K562 (cell line): ENCODE measurements at regions not wholly inside any gene's neighbourhood (a gene's known extent, or its start where the extent isn't known, plus 50 kb on each side); places are given as distances from the start of the nearest gene placed in this dataset.

Experiments
- ATAC-seq: fragments of 200-7000 bp; cut with Tn5 transposase; 3 replicates; pipeline ENCODE4 v1.9.1; 2020; ENCODE audit warnings: moderate library complexity
- BruUV-seq: library from RNA; stranded (reverse); fragments of 400-500 nt; replicated peaks from 2 replicates; lab custom pipeline; 2021; lab: Mats Ljungman, UMichigan
- CTCF ChIA-PET: fragments of 300-600 bp; formaldehyde crosslinking; extraction: SDS; loops from one replicate; lab custom pipeline; 2021; ENCODE audit warnings: low intra/inter-chr PET ratio; lab: Yijun Ruan, JAX
- POLR2A ChIA-PET: fragments of 300-600, 350-650 bp; sonication (Branson Sonifier 250); formaldehyde crosslinking; extraction: SDS; loops from one replicate; lab custom pipeline; 2021; ENCODE audit warnings: antibody characterized with exemption, inconsistent platforms; lab: Yijun Ruan, JAX
- DNase-seq, 4 experiments: peaks; one replicate each; pipeline versions ENCODE4 v3.0.0 to v3.0.0-alpha.2; 2011 to 2018; ENCODE audit warnings: low spot score in 3 of 4, mixed read lengths in 3 of 4; ENCODE audit errors: extremely low read depth in 1 of 4
- FAIRE-seq: peaks from 2 replicates; lab custom pipeline; 2011; peaks lifted over from hg19 to GRCh38; lab: Jason Lieb, UNC
- H2AFZ ChIP-seq: 2 replicates; pipeline ENCODE4 v1.6.0; 2011; ENCODE audit warnings: low read depth, low read length, control low read depth, inconsistent platforms
- H3K27ac ChIP-seq: fragments of 200-600 bp; 3 replicates; pipeline ENCODE4 v1.8.0; 2011; ENCODE audit warnings: low read depth, mild to moderate bottlenecking, control low read depth, inconsistent platforms, low read length, moderate library complexity, mixed read lengths; ENCODE audit errors: extremely low read depth
- H3K27me3 ChIP-seq, 2 experiments: fragments of 300-600 bp in 1 of 2; 2 replicates in 1 of 2; 3 replicates in 1 of 2; pipeline versions ENCODE4 v1.6.0 to v1.8.0; 2011; ENCODE audit warnings: inconsistent platforms in 2 of 2, low read length in 2 of 2, mild to moderate bottlenecking in 1 of 2, mixed read lengths in 1 of 2, moderate library complexity in 1 of 2; ENCODE audit not compliant: control insufficient read depth in 2 of 2, insufficient read depth in 2 of 2
- H3K36me3 ChIP-seq: fragments of 300-600 bp; 3 replicates; pipeline ENCODE4 v1.8.0; 2011; ENCODE audit warnings: mild to moderate bottlenecking, low read length, inconsistent platforms; ENCODE audit not compliant: control insufficient read depth, insufficient read depth
- H3K4me1 ChIP-seq, 2 experiments: fragments of 200-600 bp in 1 of 2; replicated peaks in 1 of 2; 2 replicates in 1 of 2; 3 replicates in 1 of 2; pipeline versions ENCODE4 v1.5.1 to v1.8.0; 2011; ENCODE audit warnings: inconsistent platforms in 2 of 2, low read length in 2 of 2, mild to moderate bottlenecking in 1 of 2, mixed read lengths in 1 of 2, moderate library complexity in 1 of 2; ENCODE audit not compliant: control insufficient read depth in 2 of 2, insufficient read depth in 2 of 2
- H3K4me2 ChIP-seq: 2 replicates; pipeline ENCODE4 v1.6.1; 2011; ENCODE audit warnings: low read length, control low read depth, inconsistent platforms, mixed read lengths; ENCODE audit not compliant: insufficient read depth
- H3K4me3 ChIP-seq: fragments of 200-600 bp; sonication (generic), shearing (Covaris generic); 2 replicates; pipeline ENCODE4 v1.5.1; 2016; ENCODE audit warnings: control low read depth, inconsistent platforms
- H3K79me2 ChIP-seq: fragments of 200-600 bp; 3 replicates; pipeline ENCODE4 v1.8.0; 2011; ENCODE audit warnings: low read length, inconsistent platforms; ENCODE audit not compliant: control insufficient read depth, insufficient read depth
- H3K9ac ChIP-seq, 2 experiments: 2 replicates each; pipeline versions ENCODE4 v1.6.0 to v1.6.1; 2011; ENCODE audit warnings: low read depth in 2 of 2, low read length in 2 of 2, control low read depth in 1 of 2, inconsistent platforms in 1 of 2, mild to moderate bottlenecking in 1 of 2, mixed read lengths in 1 of 2; ENCODE audit not compliant: insufficient read depth in 1 of 2
- H3K9me1 ChIP-seq: one replicate; pipeline ENCODE4 v1.6.0; 2011; ENCODE audit warnings: inconsistent platforms, mild to moderate bottlenecking, low read length, moderate library complexity; ENCODE audit not compliant: control insufficient read depth, insufficient read depth
- H3K9me3 ChIP-seq: replicated peaks from 2 replicates; pipeline ENCODE4 v1.5.1; 2011; ENCODE audit warnings: low read depth, low read length, inconsistent platforms; ENCODE audit not compliant: control insufficient read depth, insufficient read depth
- H4K20me1 ChIP-seq: replicated peaks from 2 replicates; pipeline ENCODE4 v1.6.1; 2011; ENCODE audit warnings: low read length, inconsistent platforms, mixed read lengths; ENCODE audit not compliant: control insufficient read depth, insufficient read depth
- BHLHE40 ChIP-seq: IDR thresholded peaks from 2 replicates; pipeline ENCODE4 v1.6.1; 2011; ENCODE audit warnings: low read length, improper control_type of control experiment
- ELF1 ChIP-seq: fragments of 200-800 bp; sonication (Bioruptor generic); IDR thresholded peaks from 2 replicates; pipeline ENCODE4 v1.6.1; 2016; ENCODE audit warnings: missing genetic modification characterization, missing compliant biosample characterization
- ELK3 ChIP-seq: fragments of 450-650 bp; formaldehyde crosslinking; IDR thresholded peaks from 2 replicates; pipeline ENCODE4 v1.4.0; 2020; ENCODE audit warnings: mild to moderate bottlenecking
- EP300 ChIP-seq: IDR thresholded peaks from 2 replicates; pipeline ENCODE4 v1.6.1; 2012; ENCODE audit warnings: low read length, improper control_type of control experiment
- ETV5 ChIP-seq: sonication (generic); formaldehyde crosslinking; IDR thresholded peaks from 2 replicates; pipeline ENCODE4 v1.4.0; 2020; ENCODE audit warnings: low read depth, mild to moderate bottlenecking, missing genetic modification reagents
- FOXA1 ChIP-seq: fragments of 450-650 bp; IDR thresholded peaks from 2 replicates; pipeline ENCODE4 v1.6.1; 2016; ENCODE audit warnings: mild to moderate bottlenecking, borderline replicate concordance
- FOXM1 ChIP-seq, 2 experiments: fragments of 450-650 bp in 1 of 2; sonication (generic) in 1 of 2; formaldehyde crosslinking in 1 of 2; IDR thresholded peaks; 2 replicates each; pipeline versions ENCODE4 v1.6.1 to v1.9.0; 2017 to 2022; ENCODE audit warnings: low read depth in 2 of 2, mild to moderate bottlenecking in 2 of 2, missing genetic modification reagents in 1 of 2, moderate library complexity in 1 of 2
- KDM4B ChIP-seq, 2 experiments: fragments of 450-650 bp in 1 of 2; sonication (generic) in 1 of 2; IDR thresholded peaks; 2 replicates each; pipeline ENCODE4 v1.6.1; 2016 to 2017; ENCODE audit warnings: borderline replicate concordance in 2 of 2, antibody characterized with exemption in 1 of 2, low read depth in 1 of 2, mild to moderate bottlenecking in 1 of 2
- POLR3A ChIP-seq: IDR thresholded peaks from 2 replicates; pipeline ENCODE4 v1.6.1; 2011; ENCODE audit warnings: borderline replicate concordance, mild to moderate bottlenecking, moderate library complexity; ENCODE audit not compliant: insufficient read length, insufficient read depth; ENCODE audit errors: extremely low read depth
- SIN3B ChIP-seq: fragments of 450-650 bp; IDR thresholded peaks from 2 replicates; pipeline ENCODE4 v1.6.1; 2017; ENCODE audit warnings: low read depth, mild to moderate bottlenecking, moderate library complexity
- SRSF3 ChIP-seq: fragments of 200-400 bp; formaldehyde crosslinking; IDR thresholded peaks from 2 replicates; pipeline ENCODE4 v1.6.1; 2016; ENCODE audit warnings: mild to moderate bottlenecking, low read length, moderate library complexity; ENCODE audit not compliant: insufficient read depth
- ZEB2 ChIP-seq: fragments of 450-650 bp; IDR thresholded peaks from 2 replicates; pipeline ENCODE4 v1.6.1; 2016
- ZNF133 ChIP-seq: fragments of 250-450 bp; sonication (Bioruptor Pico); IDR thresholded peaks from 2 replicates; pipeline ENCODE4 v1.4.0; 2020; ENCODE audit warnings: mild to moderate bottlenecking
- ZNF280A ChIP-seq: fragments of 450-650 bp; IDR thresholded peaks from 2 replicates; pipeline ENCODE4 v1.6.1; 2018; ENCODE audit warnings: mild to moderate bottlenecking, low read depth; ENCODE audit not compliant: partially characterized antibody
- WGBS: fragments of 100-300 bp; shearing (Covaris generic); methylation state at CpG from one replicate; pipeline ENCODE4 v1.1.6; 2016; ENCODE audit warnings: low coverage, mixed read lengths; ENCODE audit not compliant: insufficient coverage; ENCODE audit errors: missing lambda C conversion rate; 5-methylcytosine and 5-hydroxymethylcytosine counted together
- in situ Hi-C: fragments of 300-500 bp; cut with MboI; formaldehyde crosslinking; loops from 4 replicates; pipeline ENCODE4 v1.15.0; 2018; ENCODE audit warnings: inconsistent platforms, mixed read lengths
- intact Hi-C: fragments of 100-400 bp; cut with micrococcal nuclease; formaldehyde crosslinking; loops from 2 replicates; pipeline ENCODE4 v1.14.2; 2022
- TF ChIP-seq, protein P1 (sequence below): sonication (generic); formaldehyde crosslinking; IDR thresholded peaks from 2 replicates; pipeline ENCODE4 v1.8.0; 2022; ENCODE audit warnings: mild to moderate bottlenecking, missing genetic modification reagents

- TF ChIP-seq POLR3A (no peak), SIN3B (no peak), ZEB2 (no peak), ELF1 (tag) (no peak), ZNF280A (no peak)
These were observed 330.9 kb downstream of the DCHS2 start (continued) for GRCh38 chr4:154160519-154161301.

DNA sequence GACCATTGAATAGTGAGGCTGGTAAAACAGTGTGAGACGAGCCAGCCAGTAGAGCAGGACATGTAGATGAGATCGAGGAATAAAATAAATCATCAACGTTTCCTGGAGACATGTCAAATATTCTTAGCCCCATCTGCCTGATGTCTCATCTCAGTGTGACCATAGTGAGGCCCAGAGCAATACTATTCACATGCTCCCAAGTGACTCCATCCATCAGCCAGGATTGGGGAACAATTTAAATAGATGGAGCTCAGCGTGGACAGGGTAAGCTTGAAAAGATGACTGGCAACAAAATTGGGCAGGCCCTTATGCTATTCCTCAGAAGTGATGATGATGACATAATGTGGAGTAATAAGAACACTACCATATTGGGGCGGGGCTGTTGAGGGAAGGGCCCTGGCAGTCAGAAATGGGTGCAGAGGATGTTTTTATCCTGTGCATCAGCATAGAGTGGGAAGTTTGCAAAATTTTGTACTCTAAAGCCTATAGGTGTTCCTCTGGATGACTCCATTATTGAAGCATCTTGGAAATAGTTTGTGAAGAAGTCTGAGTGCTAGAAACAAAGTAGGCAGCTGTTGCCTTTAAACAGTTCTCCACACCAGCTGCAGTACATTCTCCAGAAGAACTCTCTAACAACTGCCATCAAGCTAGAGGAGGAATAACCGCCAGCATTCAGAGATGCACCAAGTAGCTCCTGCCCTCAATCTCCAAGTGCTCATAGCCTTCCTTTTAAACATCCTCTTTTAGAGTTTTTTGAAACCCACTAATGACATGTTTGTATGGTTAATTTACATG lies 333.0 kb downstream of the DCHS2 start:
- Histone ChIP-seq H3K79me2 (no peaks in the 10 kb centered on the region), H3K9me1 (no peaks in the 10 kb centered on the region), H3K4me1 (no peaks in the 10 kb centered on the region), H3K36me3 (no peaks in the 10 kb centered on the region), H3K4me2 (no peak overlapping the region), H3K4me3 (no peak overlapping the region), H2AFZ (no peak overlapping the region), H3K9ac (no peak overlapping the region), H3K27ac (no peak overlapping the region), H3K27me3 (0 out of 5 replicates have a peak, but pooled peaks cover 0 to 4% of the 10 kb centered on the region in 2 experiments), H3K9me3 (no peaks in the 10 kb centered on the region), H4K20me1 (no peaks in the 10 kb centered on the region)
- ChIA-PET CTCF (no interaction called here), POLR2A (no interaction called here)
- BruUV-seq = no TSS peak
- intact Hi-C loops (no loop called here), in situ Hi-C loops (no loop called here)
- FAIRE-seq = no peak
- no peak for ATAC-seq
- 0% methylated on average over 6 of the region's 6 CpGs for WGBS
- no peak for DNase-seq
- TF ChIP-seq SRSF3 (no peak), ETV5 (no peak), EP300 (no peak), ZNF133 (CRISPR knock-in tag) (no peak), KDM4B (IDR thresholded peaks at IDR 0.05; ENCODE audit: borderline replicate concordance in 2 of 2, low read depth in 1 of 2) (no peak), ELK3 (CRISPR knock-in tag) (no peak), FOXM1 (IDR thresholded peaks at IDR 0.05; ENCODE audit: low read depth) (no peak), FOXM1 (CRISPR knock-in tag; IDR thresholded peaks at IDR 0.05; ENCODE audit: low read depth) (no peak), BHLHE40 (no peak), FOXA1 (no peak)
- TF ChIP-seq, protein P1, sequence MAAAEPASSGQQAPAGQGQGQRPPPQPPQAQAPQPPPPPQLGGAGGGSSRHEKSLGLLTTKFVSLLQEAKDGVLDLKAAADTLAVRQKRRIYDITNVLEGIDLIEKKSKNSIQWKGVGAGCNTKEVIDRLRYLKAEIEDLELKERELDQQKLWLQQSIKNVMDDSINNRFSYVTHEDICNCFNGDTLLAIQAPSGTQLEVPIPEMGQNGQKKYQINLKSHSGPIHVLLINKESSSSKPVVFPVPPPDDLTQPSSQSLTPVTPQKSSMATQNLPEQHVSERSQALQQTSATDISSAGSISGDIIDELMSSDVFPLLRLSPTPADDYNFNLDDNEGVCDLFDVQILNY (CRISPR knock-in tag) = no peak
